Heart left ventricle (tissue), 16 donors: ENCODE measurements at regions not wholly inside any gene's neighbourhood (a gene's known extent, or its start where the extent isn't known, plus 50 kb on each side); places are given as distances from the start of the nearest gene placed in this dataset.
"Not testable (repeated sequence)": the region's sequence is repeated elsewhere in the genome, so short reads cannot be mapped to it uniquely, and the experiment has no call there.

Source experiments
- ATAC-seq, 4 donors: fragments of 200-7000 bp; cut with Tn5 transposase; one replicate each; pipeline ENCODE4 v1.9.1; 2020 to 2022; ENCODE audit warnings: moderate library complexity in 4 of 4, mild to moderate bottlenecking in 3 of 4, moderate number of reproducible peaks in 1 of 4
- DNase-seq, 5 donors: peaks; one replicate each; pipeline ENCODE4 v3.0.0-alpha.2; 2020
- H3K27ac ChIP-seq, 12 donors: fragments of 200-600 bp; sonication (generic) in 4 of 12; one replicate each; pipeline versions ENCODE4 v1.5.0 to v1.8.0; 2016 to 2022; ENCODE audit warnings: mild to moderate bottlenecking in 2 of 12
- H3K27me3 ChIP-seq, 9 donors: fragments of 200-600 bp; sonication (generic) in 2 of 9; one replicate each; pipeline versions ENCODE4 v1.5.1 to v1.8.0; 2016 to 2022; ENCODE audit warnings: mild to moderate bottlenecking in 3 of 9
- H3K36me3 ChIP-seq, 9 donors: fragments of 200-600 bp; sonication (generic) in 2 of 9; one replicate each; pipeline versions ENCODE4 v1.5.0 to v1.8.0; 2018 to 2022; ENCODE audit warnings: mild to moderate bottlenecking in 2 of 9
- H3K4me1 ChIP-seq, 12 donors: fragments of 200-600 bp; sonication (generic) in 4 of 12; one replicate each; pipeline versions ENCODE4 v1.5.0 to v1.8.0; 2016 to 2022; ENCODE audit warnings: mild to moderate bottlenecking in 3 of 12
- H3K4me3 ChIP-seq, 12 donors: fragments of 200-600 bp; sonication (generic) in 4 of 12; one replicate each; pipeline versions ENCODE4 v1.5.0 to v1.8.0; 2017 to 2022; ENCODE audit warnings: mild to moderate bottlenecking in 9 of 12, moderate library complexity in 4 of 12
- H3K9me3 ChIP-seq, 12 donors: fragments of 200-600 bp; sonication (generic) in 4 of 12; one replicate each; pipeline versions ENCODE4 v1.5.0 to v1.8.0; 2016 to 2022; ENCODE audit warnings: mild to moderate bottlenecking in 1 of 12
- CTCF ChIP-seq, 12 donors: fragments of 200-600 bp; sonication (generic) in 4 of 12; IDR thresholded peaks; one replicate each; pipeline versions ENCODE4 v1.5.0 to v1.8.0; 2018 to 2022; ENCODE audit warnings: antibody characterized with exemption in 12 of 12, mild to moderate bottlenecking in 5 of 12
- POLR2A ChIP-seq, 2 donors: fragments of 450-650 bp; IDR thresholded peaks; one replicate each; pipeline ENCODE4 v1.6.1; 2017; ENCODE audit warnings: antibody characterized with exemption in 2 of 2, mild to moderate bottlenecking in 2 of 2, moderate library complexity in 2 of 2
- WGBS, 4 donors: extraction: QIAGEN DNeasy Blood & Tissue Kit in 2 of 4; methylation state at CpG; one replicate each; pipeline versions ENCODE4 v1.1.5 to v1.1.7; 2013 to 2018; 5-methylcytosine and 5-hydroxymethylcytosine counted together
- intact Hi-C, 10 donors: fragments of 100-400 bp; cut with DNase I; formaldehyde crosslinking; loops; one replicate each; pipeline versions ENCODE4 v1.11.1 to v1.14.2; 2022
- donor health status: ischemic (EF 13 %, LVEDD 7.1; RV severe dilation, severe dysfunction).
- donor health status: healthy with polysubstance abuse.
- donor health status: DM: no; HTN: yes; CAD: no.
- donor health status: DM: no; HTN: no; CAD: no.
- donor health status: ischemic (EF 25% LVEDD 6.9; RV normal size, moderate dysfunction).
- donor health status: ischemic (EF 25% LVEDD 5.7; RV mildly dilated, moderate dysfunction).
- donor health status: healthy.
- donor health status: DM: yes; HTN: yes; CAD: no.
- donor health status: ischemic (EF 35%, LVEDD 5.7; RV mildly dilated, moderate dysfunction).
- donor health status: nonischemic (EF 11% LVEDD 7.7; RV severe dilation, severe dysfunction).
- donor health status: DM: yes; HTN: yes; CAD: no.
- donor health status: PGD.
- donor health status: ischemic (EF 29% LVEDD 5.4; RV normal size, mild dysfunction).
- donor health status: nonischemic (EF 23%, LVEDD 6.1; RV moderate dilation, normal function).

GRCh38 chr1:104197516-104197915, 447.8 kb downstream of the AMY1C start:
- no peak overlapping the region for H3K27ac ChIP-seq
- no peaks in the 10 kb centered on the region for H3K4me1 ChIP-seq
- intact Hi-C loops = no loop called here
- DNase-seq (no peak), ATAC-seq (no peak)
- TF ChIP-seq CTCF (IDR thresholded peaks at IDR 0.05) (no peak), POLR2A (IDR thresholded peaks at IDR 0.05) (no peak)
- no peaks in the 10 kb centered on the region for H3K27me3 ChIP-seq
- H3K9me3 ChIP-seq = peaks cover 0 to 27% (median 6%) of the 10 kb centered on the region in 12 donors
- WGBS, 4 donors = 73 to 86% (median 85%) methylated on average over 1 of the region's 1 CpG
- H3K4me3 ChIP-seq = no peak overlapping the region
- no peaks in the 10 kb centered on the region for H3K36me3 ChIP-seq

DNA sequence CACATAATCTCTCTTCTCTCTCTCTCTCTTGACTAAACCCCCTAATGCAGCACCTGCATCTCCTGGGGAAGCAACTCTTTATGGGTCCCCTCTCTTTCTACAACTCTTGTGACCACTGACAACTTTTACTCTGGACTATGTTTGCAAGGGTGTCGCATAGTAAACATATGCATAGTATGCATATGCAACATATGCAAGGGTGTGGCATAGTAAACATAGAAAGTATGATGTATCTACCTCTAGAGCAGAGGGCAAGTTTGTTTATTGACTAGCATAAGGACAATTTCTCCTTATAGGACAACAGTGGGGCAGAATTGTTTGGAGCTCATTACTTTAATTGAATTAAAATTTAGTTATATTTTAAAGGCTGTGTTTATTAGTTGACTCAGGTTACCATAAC, 462.5 kb downstream of the AMY1C start:
- intact Hi-C loops = no loop called here
- Histone ChIP-seq H3K36me3 (no peaks in the 10 kb centered on the region), H3K4me1 (no peaks in the 10 kb centered on the region), H3K27me3 (no peaks in the 10 kb centered on the region), H3K4me3 (no peak overlapping the region), H3K9me3 (peaks cover 0 to 8% (median 0%) of the 10 kb centered on the region in 12 donors), H3K27ac (no peak overlapping the region)
- WGBS, 4 donors = 89 to 90% (median 89%) methylated on average over 1 of the region's 1 CpG
- no peak for ATAC-seq
- TF ChIP-seq CTCF (IDR thresholded peaks at IDR 0.05) = no peak
- DNase-seq = no peak

DNA sequence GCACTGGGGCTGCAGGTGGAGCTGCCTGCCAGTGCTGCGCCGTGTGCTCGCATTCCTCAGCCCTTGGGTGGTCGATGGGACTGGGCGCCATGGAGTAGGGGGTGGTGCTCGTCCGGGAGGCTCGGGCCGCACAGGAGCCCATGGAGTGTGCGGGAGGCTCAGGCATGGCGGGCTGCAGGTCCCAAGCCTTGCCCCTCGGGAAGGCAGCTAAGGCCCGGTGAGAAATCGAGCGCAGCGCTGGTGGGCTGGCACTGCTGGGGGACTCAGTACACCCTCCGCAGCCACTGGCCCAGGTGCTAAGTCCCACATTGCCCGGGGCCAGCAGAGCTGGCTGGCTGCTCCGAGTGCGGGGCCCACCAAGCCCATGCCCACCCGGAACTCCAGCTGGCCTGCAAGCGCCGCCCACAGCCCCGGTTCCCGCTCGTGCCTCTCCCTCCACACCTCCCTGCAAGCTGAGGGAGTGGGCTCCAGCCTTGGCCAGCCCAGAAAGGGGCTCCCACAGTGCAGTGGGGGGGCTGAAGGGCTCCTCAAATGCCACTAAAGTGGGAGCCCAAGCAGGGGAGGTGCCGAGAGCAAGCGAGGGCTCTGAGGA, 467.8 kb downstream of the AMY1C start:
- H3K9me3 ChIP-seq, H3K4me1 ChIP-seq, H3K4me3 ChIP-seq, H3K27ac ChIP-seq, ATAC-seq, H3K27me3 ChIP-seq, intact Hi-C loops, H3K36me3 ChIP-seq: not testable (repeated sequence)
- DNase-seq = peak in 1 of 5 donors; percentile 24
- 85 to 96% (median 92%) methylated on average over 10 to 28 of the region's 28 CpGs for WGBS, 4 donors

DNA sequence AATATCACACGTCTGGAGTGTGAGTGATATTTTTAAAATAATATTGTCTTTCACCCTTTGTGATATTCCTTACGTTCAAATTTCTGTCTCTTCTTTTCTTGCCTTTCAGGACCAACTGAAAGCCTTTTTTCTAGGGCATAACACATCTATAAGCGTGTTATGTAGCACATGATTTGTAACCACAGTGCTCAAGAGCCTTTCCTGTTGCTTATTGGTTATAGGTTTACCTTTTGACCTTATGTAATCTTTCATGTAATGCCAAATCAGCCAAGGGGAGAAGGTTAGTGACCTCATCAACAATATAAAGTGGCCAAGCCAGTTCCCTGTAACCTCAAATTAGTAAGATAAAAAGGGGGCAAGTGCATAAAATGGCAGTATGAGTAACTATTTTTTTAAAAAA, 480.2 kb downstream of the AMY1C start:
- no peak for TF ChIP-seq POLR2A (IDR thresholded peaks at IDR 0.05)
- TF ChIP-seq CTCF (IDR thresholded peaks at IDR 0.05) = no peak
- DNase-seq = no peak
- H3K4me1 ChIP-seq = no peaks in the 10 kb centered on the region
- H3K27ac ChIP-seq = no peak overlapping the region
- intact Hi-C loops = no loop called here
- H3K36me3 ChIP-seq = no peaks in the 10 kb centered on the region
- WGBS, 4 donors = 56 to 65% (median 62%) methylated on average over 3 of the region's 3 CpGs
- no peak for ATAC-seq
- peaks cover 0 to 5% (median 0%) of the 10 kb centered on the region in 12 donors for H3K9me3 ChIP-seq
- no peak overlapping the region for H3K4me3 ChIP-seq
- H3K27me3 ChIP-seq = no peaks in the 10 kb centered on the region

GRCh38 chr1:104231676-104232075, 482.0 kb downstream of the AMY1C start:
- intact Hi-C loops = no loop called here
- no peaks in the 10 kb centered on the region for H3K27me3 ChIP-seq
- peaks cover 0 to 4% (median 0%) of the 10 kb centered on the region in 12 donors for H3K9me3 ChIP-seq
- H3K27ac ChIP-seq = no peak overlapping the region
- no peak for TF ChIP-seq CTCF (IDR thresholded peaks at IDR 0.05)
- no peak for TF ChIP-seq POLR2A (IDR thresholded peaks at IDR 0.05)
- DNase-seq (no peak), ATAC-seq (no peak)
- no peaks in the 10 kb centered on the region for H3K36me3 ChIP-seq
- WGBS, 4 donors = 70 to 81% (median 73%) methylated on average over 4 of the region's 4 CpGs
- no peaks in the 10 kb centered on the region for H3K4me1 ChIP-seq
- no peak overlapping the region for H3K4me3 ChIP-seq
